Upper lobe of left lung (tissue), 4 donors: ENCODE measurements at regions not wholly inside any gene's neighbourhood (a gene's known extent, or its start where the extent isn't known, plus 50 kb on each side); places are given as distances from the start of the nearest gene placed in this dataset.

Source experiments
- EP300 ChIP-seq, 4 donors: sonication (generic); formaldehyde crosslinking; IDR thresholded peaks; one replicate each; pipeline ENCODE4 v1.5.1; 2017; ENCODE audit warnings: antibody characterized with exemption in 4 of 4, control low read depth in 2 of 4
- POLR2A ChIP-seq, 4 donors: fragments of 450-650 bp; IDR thresholded peaks; one replicate each; pipeline ENCODE4 v1.5.1; 2016 to 2017; ENCODE audit warnings: antibody characterized with exemption in 4 of 4, mild to moderate bottlenecking in 2 of 4
- POLR2AphosphoS5 ChIP-seq, 2 donors: sonication (generic); formaldehyde crosslinking; IDR thresholded peaks; one replicate each; pipeline ENCODE4 v1.5.1; 2017; ENCODE audit warnings: antibody characterized with exemption in 2 of 2
- TF ChIP-seq, protein P1 (sequence below), 6 experiments: fragments of 450-650 bp in 4 of 6; fragments of 200-600 bp in 2 of 6; sonication (generic) in 2 of 6; IDR thresholded peaks; one replicate each; pipeline ENCODE4 v1.5.1; 2016 to 2019; ENCODE audit warnings: antibody characterized with exemption in 6 of 6

DNA sequence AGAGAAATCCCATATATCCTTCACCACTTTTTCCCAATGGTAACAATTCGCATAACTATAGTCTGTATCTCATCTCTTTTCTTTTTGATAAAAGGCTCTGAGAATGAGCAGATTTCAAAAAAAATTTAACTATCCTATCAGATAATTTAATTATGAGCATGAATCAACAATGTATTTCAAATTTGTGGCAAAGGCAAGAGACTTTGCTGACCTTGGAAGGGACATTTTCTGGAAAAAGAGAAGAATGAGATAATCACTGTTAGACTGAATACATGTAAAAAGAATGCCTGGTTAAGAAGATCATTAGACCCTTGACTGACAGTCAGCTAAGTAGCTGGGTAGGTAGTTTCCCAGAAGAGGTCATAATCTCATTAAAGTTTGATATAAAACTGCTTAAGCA is 428.4 kb upstream of the XYLT1 start:
- TF ChIP-seq POLR2A (IDR thresholded peaks at IDR 0.05) (no peak), EP300 (IDR thresholded peaks at IDR 0.05) (no peak), POLR2AphosphoS5 (IDR thresholded peaks at IDR 0.05) (no peak)
- TF ChIP-seq, protein P1, sequence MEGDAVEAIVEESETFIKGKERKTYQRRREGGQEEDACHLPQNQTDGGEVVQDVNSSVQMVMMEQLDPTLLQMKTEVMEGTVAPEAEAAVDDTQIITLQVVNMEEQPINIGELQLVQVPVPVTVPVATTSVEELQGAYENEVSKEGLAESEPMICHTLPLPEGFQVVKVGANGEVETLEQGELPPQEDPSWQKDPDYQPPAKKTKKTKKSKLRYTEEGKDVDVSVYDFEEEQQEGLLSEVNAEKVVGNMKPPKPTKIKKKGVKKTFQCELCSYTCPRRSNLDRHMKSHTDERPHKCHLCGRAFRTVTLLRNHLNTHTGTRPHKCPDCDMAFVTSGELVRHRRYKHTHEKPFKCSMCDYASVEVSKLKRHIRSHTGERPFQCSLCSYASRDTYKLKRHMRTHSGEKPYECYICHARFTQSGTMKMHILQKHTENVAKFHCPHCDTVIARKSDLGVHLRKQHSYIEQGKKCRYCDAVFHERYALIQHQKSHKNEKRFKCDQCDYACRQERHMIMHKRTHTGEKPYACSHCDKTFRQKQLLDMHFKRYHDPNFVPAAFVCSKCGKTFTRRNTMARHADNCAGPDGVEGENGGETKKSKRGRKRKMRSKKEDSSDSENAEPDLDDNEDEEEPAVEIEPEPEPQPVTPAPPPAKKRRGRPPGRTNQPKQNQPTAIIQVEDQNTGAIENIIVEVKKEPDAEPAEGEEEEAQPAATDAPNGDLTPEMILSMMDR (IDR thresholded peaks at IDR 0.05): no peak
